Activated CD4-positive, alpha-beta memory T cell treated with anti-CD3 and anti-CD28 coated beads for 36 hours (primary cell): ENCODE measurements at regions not wholly inside any gene's neighbourhood (a gene's known extent, or its start where the extent isn't known, plus 50 kb on each side); places are given as distances from the start of the nearest gene placed in this dataset.

Experiments
- CTCF ChIA-PET: fragments of 350-600 bp; sonication (Branson Sonifier 250); formaldehyde crosslinking; loops from one replicate; lab custom pipeline; 2021; ENCODE audit warnings: antibody characterized with exemption, inconsistent platforms; lab: Charles Lee
- POLR2A ChIA-PET: fragments of 350-600 bp; sonication (Branson Sonifier 250); formaldehyde crosslinking; loops from one replicate; lab custom pipeline; 2021; ENCODE audit warnings: antibody characterized with exemption; lab: Charles Lee
- DNase-seq: peaks from one replicate; pipeline ENCODE4 v3.0.0-alpha.2; 2020
- H3K27ac Mint-ChIP-seq: one replicate; pipeline ENCODE4 v1.8.0; 2021; ENCODE audit warnings: mixed read lengths
- H3K27me3 Mint-ChIP-seq: one replicate; pipeline ENCODE4 v1.8.0; 2021; ENCODE audit warnings: mixed read lengths
- H3K36me3 Mint-ChIP-seq: one replicate; pipeline ENCODE4 v1.8.0; 2021; ENCODE audit warnings: mixed read lengths
- H3K4me1 Mint-ChIP-seq: one replicate; pipeline ENCODE4 v1.8.0; 2021; ENCODE audit warnings: low read depth, mixed read lengths
- H3K4me3 Mint-ChIP-seq: one replicate; pipeline ENCODE4 v1.8.0; 2021; ENCODE audit warnings: mild to moderate bottlenecking, mixed read lengths
- H3K9me3 Mint-ChIP-seq: one replicate; pipeline ENCODE4 v1.8.0; 2021; ENCODE audit warnings: mixed read lengths
- intact Hi-C: fragments of 100-400 bp; cut with micrococcal nuclease; formaldehyde crosslinking; loops from one replicate; pipeline ENCODE4 v1.15.1; 2023

DNA sequence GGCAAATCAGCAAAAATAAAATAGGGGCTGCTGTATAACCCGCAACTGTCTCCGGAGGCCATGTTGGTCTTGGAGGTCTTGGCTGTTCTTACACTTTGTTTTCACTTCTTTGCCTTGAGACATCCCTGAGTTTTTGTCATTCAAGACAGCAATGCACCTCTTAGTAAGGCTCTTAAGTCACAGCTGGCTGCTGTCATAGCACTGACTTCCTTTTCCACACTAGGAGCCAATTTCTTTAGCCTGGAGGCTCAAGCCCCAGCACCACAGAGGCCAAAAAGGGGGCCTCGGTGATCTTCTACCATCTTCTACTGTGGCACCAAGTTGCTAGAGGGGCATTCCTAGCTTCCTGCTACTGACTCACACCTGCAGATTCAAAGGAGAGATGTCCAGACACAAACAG is 536.3 kb downstream of the CDH26 start:
- no peak for DNase-seq
- ChIA-PET CTCF (no interaction called here), POLR2A (no interaction called here)
- H3K4me1 Mint-ChIP-seq, result no peaks in the 10 kb centered on the region
- no peak overlapping the region for H3K27ac Mint-ChIP-seq
- intact Hi-C loops, result no loop called here
- H3K4me3 Mint-ChIP-seq, result no peak overlapping the region
- no peaks in the 10 kb centered on the region for H3K9me3 Mint-ChIP-seq
- no peaks in the 10 kb centered on the region for H3K36me3 Mint-ChIP-seq
- no peaks in the 10 kb centered on the region for H3K27me3 Mint-ChIP-seq

DNA sequence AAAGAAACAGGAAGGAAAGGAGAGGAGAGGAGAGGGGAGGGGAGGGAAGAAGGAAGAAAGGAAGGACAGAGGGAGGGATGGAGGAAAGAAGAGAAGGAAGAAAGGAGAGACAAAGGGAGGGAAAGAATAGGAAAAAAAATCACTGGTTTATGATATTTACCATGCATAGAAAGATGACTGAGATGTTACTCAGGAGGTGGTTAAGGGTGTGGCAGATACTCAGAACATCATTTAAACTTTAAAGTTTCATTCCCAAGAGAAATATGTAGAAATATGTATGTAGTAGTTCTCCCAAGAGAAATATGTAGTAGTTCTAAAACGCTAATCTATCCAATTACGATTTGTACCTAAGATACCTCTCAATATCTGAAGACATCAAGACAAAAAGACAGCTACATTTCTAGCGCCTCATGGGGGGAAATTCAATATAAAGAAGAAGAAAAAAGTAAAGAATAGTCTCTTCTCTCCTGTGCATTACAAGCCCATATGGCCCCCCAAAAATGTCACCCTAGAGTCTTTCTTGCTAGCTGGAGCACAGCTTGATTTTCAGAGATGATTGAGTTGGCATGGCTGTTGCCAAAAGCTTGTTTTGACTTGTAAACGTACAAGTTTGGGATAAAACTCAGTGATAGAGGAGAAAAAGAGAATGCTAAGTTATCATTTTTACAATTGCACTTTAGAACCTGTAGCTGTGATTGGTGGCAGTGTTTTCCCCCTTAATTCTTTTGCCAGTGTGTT is 539.2 kb downstream of the CDH26 start:
- H3K27ac Mint-ChIP-seq, result no peak overlapping the region
- H3K4me1 Mint-ChIP-seq, result no peaks in the 10 kb centered on the region
- H3K36me3 Mint-ChIP-seq, result no peaks in the 10 kb centered on the region
- ChIA-PET POLR2A (no interaction called here), CTCF (no interaction called here)
- intact Hi-C loops, result no loop called here
- no peak overlapping the region for H3K4me3 Mint-ChIP-seq
- no peaks in the 10 kb centered on the region for H3K27me3 Mint-ChIP-seq
- DNase-seq, result no peak
- H3K9me3 Mint-ChIP-seq, result no peaks in the 10 kb centered on the region

DNA sequence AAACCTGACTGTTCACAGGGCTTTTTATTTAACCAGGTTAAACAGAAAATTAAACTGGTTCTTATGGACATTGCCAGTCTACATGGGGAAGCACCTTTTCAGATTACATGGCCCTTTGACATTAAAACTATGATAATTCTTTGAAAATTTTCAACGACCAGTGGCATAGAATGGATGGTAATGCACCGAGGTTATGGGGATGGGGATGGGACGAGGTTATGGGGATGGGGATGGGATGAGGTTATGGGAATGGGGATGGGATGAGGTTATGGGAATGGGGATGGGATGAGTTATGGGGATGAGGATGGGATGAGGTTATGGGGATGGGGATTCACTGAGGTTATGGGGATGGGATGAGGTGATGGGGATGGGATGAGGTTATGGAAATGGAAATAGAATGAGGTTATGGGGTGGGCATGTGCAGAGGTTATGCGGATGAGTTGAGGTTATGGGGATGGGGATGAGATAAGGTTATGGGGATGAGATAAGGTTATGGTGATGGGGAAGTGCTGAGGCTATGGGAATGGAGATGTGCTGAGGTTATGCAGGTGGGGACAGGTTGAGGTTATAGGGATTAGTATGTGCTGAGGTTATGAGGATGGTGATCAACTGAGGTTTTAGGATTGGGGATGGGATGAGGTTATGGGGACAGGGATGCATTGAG is 541.9 kb downstream of the CDH26 start:
- ChIA-PET CTCF (no interaction called here), POLR2A (no interaction called here)
- Mint-ChIP-seq H3K27ac (no peak overlapping the region), H3K4me3 (no peak overlapping the region), H3K9me3 (no peaks in the 10 kb centered on the region), H3K36me3 (no peaks in the 10 kb centered on the region), H3K27me3 (no peaks in the 10 kb centered on the region), H3K4me1 (no peaks in the 10 kb centered on the region)
- no peak for DNase-seq
- intact Hi-C loops, result no loop called here

DNA sequence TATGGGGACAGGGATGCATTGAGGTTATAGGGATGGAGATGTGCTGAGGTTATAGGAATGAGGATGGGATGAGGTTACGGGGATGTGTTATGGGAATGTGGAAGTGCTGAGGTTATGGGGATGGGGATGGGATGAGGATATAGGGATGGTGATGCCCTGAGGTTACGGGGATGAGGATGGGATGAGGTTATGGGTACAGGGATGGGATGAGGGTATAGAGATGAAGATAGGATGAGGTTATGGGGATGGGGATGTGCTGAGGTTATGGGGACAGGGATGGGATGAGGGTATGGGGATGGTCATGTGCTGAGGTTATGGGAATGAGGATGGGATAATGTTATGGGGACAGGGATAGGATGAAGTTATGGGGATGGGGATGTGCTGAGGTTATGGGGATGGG is 542.8 kb downstream of the CDH26 start:
- Mint-ChIP-seq H3K27ac (no peak overlapping the region), H3K4me1 (no peaks in the 10 kb centered on the region), H3K27me3 (no peaks in the 10 kb centered on the region), H3K36me3 (no peaks in the 10 kb centered on the region), H3K4me3 (no peak overlapping the region), H3K9me3 (no peaks in the 10 kb centered on the region)
- POLR2A ChIA-PET, result no interaction called here
- no peak for DNase-seq
- CTCF ChIA-PET, result no interaction called here
- intact Hi-C loops, result no loop called here

DNA sequence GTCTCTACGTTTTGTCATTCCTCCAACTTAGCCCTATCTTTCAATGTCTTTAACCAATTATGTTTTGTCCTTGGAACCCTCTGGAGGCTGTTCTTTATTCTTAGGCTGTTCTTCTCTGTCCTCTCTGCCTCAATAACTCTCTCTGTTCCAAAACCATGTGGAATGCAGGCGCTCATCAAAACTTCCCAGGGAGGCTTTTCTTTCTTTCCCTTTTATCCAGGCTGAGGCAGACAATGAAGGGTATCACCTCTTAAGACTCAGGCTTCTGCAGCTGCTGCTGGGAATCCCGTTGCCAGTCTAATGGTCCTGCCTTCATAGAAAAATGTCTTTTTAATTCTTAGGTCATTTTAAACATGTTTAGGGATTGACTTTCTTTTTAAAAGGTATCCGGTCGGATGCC is 544.7 kb downstream of the CDH26 start:
- DNase-seq, result no peak
- H3K27ac Mint-ChIP-seq, result no peak overlapping the region
- ChIA-PET POLR2A (no interaction called here), CTCF (no interaction called here)
- no peaks in the 10 kb centered on the region for H3K36me3 Mint-ChIP-seq
- H3K27me3 Mint-ChIP-seq, result no peaks in the 10 kb centered on the region
- no peaks in the 10 kb centered on the region for H3K4me1 Mint-ChIP-seq
- H3K4me3 Mint-ChIP-seq, result no peak overlapping the region
- intact Hi-C loops, result no loop called here
- no peaks in the 10 kb centered on the region for H3K9me3 Mint-ChIP-seq

DNA sequence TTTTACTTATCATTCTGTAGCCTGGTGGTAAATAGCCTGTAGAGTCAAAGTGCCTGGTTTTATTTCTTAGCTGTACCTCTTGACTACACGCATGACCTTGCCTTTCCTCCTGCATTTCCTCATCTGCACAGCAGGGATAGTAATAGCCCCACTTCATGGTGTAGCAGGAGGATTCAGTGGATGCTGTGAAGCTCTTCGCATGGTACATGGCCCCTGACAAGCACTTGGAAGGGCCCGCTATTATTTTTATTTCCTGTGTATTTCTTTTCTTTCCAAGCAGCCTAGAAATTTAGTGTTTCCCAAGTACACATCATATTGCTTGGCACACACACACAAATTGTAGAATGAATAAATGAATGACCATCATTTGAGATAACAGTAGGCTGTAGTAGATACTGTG is 547.2 kb downstream of the CDH26 start:
- intact Hi-C loops, result no loop called here
- H3K27me3 Mint-ChIP-seq, result peaks cover 7% of the 10 kb centered on the region
- CTCF ChIA-PET, result no interaction called here

DNA sequence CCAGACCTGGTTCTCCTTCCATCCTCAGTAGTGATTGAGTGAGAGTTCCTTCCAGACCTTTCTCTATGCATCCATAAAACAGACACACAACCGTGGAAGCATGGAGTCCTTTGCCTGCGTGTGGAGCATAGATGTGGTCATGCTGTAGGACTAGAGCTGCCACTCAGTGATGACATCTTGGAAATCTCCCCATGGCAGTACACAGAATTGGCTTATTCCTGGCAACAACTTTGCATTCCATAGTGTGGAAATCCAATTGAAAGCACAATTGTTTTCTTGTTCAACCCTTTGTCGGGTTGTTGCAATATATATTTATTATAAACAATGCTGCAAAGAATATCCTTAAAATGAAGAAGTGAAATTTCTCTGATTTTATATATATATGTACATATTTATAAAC is 547.8 kb downstream of the CDH26 start:
- intact Hi-C loops, result no loop called here
- no peaks in the 10 kb centered on the region for H3K36me3 Mint-ChIP-seq
- H3K9me3 Mint-ChIP-seq, result no peaks in the 10 kb centered on the region
- no peak overlapping the region for H3K27ac Mint-ChIP-seq
- H3K27me3 Mint-ChIP-seq, result peaks cover 9% of the 10 kb centered on the region
- H3K4me3 Mint-ChIP-seq, result no peak overlapping the region
- DNase-seq, result no peak
- ChIA-PET CTCF (no interaction called here), POLR2A (no interaction called here)
- H3K4me1 Mint-ChIP-seq, result no peaks in the 10 kb centered on the region

More for the DNA sequence above, 547.2 kb downstream of the CDH26 start:
- POLR2A ChIA-PET, result no interaction called here
- Mint-ChIP-seq H3K4me1 (no peaks in the 10 kb centered on the region), H3K9me3 (no peaks in the 10 kb centered on the region), H3K4me3 (no peak overlapping the region), H3K36me3 (no peaks in the 10 kb centered on the region), H3K27ac (no peak overlapping the region)
- no peak for DNase-seq

DNA sequence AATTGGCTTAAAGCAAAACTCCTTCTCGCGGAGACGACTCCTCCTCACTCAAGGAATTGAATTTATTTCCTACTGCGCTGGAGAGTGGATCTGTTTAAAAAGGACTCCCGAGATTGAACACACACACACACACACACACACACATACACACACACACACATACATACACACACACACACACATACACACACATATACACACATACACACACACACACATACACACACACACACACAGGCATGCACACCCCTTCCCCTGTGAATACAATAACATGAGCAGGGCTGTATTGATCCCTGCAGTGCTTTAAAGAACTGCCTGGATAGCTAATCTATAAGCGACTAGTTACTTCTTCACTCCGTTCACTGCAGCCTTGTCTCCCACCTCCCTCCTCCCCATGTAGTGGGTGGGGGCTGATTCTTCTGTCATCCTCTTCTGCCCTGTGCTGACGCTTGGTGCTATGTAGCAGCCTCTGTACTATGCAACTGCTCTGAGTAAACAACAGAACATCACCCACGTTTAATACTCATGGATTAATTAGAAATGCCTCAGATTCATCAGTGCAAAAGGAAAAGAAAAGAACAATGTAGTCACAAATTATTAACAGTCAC is 549.0 kb downstream of the CDH26 start:
- H3K9me3 Mint-ChIP-seq, result no peaks in the 10 kb centered on the region
- DNase-seq, result no peak
- CTCF ChIA-PET, result no interaction called here
- POLR2A ChIA-PET, result no interaction called here
- intact Hi-C loops, result no loop called here
- H3K36me3 Mint-ChIP-seq, result no peaks in the 10 kb centered on the region
- H3K4me1 Mint-ChIP-seq, result no peaks in the 10 kb centered on the region
- no peak overlapping the region for H3K27ac Mint-ChIP-seq
- H3K4me3 Mint-ChIP-seq, result no peak overlapping the region
- H3K27me3 Mint-ChIP-seq, result peaks cover 11% of the 10 kb centered on the region

DNA sequence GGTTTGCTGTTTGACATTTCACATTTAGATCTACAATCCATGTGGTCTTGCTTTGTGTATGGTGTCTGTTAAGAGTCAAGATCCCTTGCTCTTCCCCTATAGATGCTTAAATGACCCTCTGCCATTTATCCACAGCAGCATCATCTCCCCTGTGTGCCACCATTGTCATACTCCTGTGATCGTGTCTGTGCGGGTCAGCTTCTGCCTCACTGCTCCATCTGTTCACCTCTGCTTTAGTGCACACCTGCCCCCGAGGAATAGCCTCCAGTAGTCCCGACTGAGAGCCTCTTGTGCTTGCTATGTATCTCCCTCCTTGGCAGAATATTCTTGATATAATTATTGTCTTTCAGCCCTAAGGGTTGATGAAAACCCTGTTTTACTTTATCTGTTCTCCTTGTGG is 551.2 kb downstream of the CDH26 start:
- no peaks in the 10 kb centered on the region for H3K36me3 Mint-ChIP-seq
- ChIA-PET POLR2A (no interaction called here), CTCF (no interaction called here)
- no peaks in the 10 kb centered on the region for H3K4me1 Mint-ChIP-seq
- H3K27ac Mint-ChIP-seq, result no peak overlapping the region
- intact Hi-C loops, result no loop called here
- peaks cover 11% of the 10 kb centered on the region for H3K27me3 Mint-ChIP-seq
- peaks cover 4% of the 10 kb centered on the region for H3K9me3 Mint-ChIP-seq
- DNase-seq, result no peak
- no peak overlapping the region for H3K4me3 Mint-ChIP-seq

DNA sequence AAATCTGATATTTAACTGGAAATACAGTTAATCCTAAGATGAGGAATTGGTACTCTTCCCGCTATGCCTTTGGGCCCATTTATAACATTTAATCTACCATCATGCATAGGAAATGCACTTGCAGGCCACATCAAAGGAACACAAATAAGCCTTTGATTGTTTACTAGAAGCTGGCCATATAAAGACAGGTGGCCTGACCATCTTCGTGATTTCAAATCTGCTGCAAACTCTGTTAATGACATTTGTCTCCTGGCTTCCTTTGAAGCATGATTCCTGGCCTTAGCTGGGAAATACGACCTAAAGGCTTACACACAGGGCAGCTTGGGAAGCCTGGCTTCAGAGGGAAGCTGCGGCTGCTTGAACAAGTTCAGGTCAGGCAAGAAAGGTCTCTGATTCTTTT is 552.1 kb downstream of the CDH26 start:
- DNase-seq, result no peak
- POLR2A ChIA-PET, result no interaction called here
- Mint-ChIP-seq H3K4me1 (no peaks in the 10 kb centered on the region), H3K4me3 (no peak overlapping the region), H3K36me3 (no peaks in the 10 kb centered on the region), H3K9me3 (peaks cover 4% of the 10 kb centered on the region), H3K27me3 (peaks cover 11% of the 10 kb centered on the region), H3K27ac (no peak overlapping the region)
- CTCF ChIA-PET, result no interaction called here
- intact Hi-C loops, result no loop called here

DNA sequence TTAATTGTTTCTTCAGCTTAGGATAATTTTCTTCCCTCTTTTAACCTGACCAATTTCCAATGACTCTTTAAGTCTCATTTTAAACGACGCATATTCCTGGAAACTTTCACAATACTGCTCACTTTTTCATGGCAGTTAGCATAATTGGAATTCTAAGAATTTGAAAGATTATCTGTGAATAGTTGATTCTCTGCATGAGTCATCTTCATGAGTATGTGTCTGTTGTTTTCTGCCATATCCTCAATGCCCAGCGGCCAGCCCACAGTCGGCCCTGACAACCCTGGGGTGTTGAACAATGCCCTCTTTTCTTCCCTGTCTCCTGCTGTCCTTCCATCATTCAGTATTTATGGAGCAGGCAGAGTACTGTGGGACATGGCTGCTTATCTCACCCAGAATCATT is 554.2 kb downstream of the CDH26 start:
- H3K36me3 Mint-ChIP-seq, result no peaks in the 10 kb centered on the region
- H3K4me1 Mint-ChIP-seq, result no peaks in the 10 kb centered on the region
- intact Hi-C loops, result no loop called here
- ChIA-PET POLR2A (no interaction called here), CTCF (no interaction called here)
- no peak overlapping the region for H3K27ac Mint-ChIP-seq
- DNase-seq, result no peak
- H3K4me3 Mint-ChIP-seq, result no peak overlapping the region
- H3K27me3 Mint-ChIP-seq, result peaks cover 11% of the 10 kb centered on the region
- H3K9me3 Mint-ChIP-seq, result peaks cover 4% of the 10 kb centered on the region

DNA sequence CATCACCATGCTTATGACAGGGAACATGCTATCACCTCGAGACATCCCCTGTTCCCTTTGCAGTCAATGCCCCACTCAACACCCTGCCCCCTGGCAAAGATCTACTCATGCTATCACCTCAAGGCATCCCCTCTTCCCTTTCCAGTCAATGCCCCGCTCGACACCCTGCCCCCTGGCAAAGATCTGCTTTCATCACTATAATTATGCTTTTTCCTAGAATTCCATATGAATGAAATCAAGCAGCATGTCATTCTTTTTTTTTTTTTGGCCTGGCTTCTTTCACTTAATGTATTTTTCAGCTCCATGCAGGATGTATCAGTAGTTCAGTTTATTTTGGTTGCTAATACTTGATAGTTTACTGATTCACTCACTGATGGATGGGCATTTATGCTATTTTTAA is 554.9 kb downstream of the CDH26 start:
- H3K4me3 Mint-ChIP-seq, result no peak overlapping the region
- intact Hi-C loops, result no loop called here
- H3K27ac Mint-ChIP-seq, result no peak overlapping the region
- H3K36me3 Mint-ChIP-seq, result no peaks in the 10 kb centered on the region
- no peak for DNase-seq
- H3K9me3 Mint-ChIP-seq, result peaks cover 4% of the 10 kb centered on the region
- POLR2A ChIA-PET, result no interaction called here
- no peaks in the 10 kb centered on the region for H3K4me1 Mint-ChIP-seq
- peaks cover 13% of the 10 kb centered on the region for H3K27me3 Mint-ChIP-seq
- CTCF ChIA-PET, result no interaction called here

DNA sequence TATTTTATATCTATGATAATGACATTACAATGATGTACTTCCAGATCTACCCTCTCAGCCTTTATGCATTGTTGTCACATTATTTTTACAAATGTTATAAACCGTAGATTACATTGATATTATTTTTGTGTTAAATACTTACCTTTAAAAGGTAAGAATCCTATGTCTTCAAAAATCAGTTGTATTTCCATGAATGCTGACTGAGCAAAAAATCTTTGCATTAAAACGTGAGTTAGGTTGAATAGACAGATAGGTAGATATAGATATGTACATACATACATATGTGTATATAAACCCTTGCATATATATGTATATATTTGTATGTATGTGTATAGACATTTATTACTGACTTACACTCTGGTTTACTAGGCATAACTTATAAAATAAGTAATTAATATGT is 558.2 kb downstream of the CDH26 start:
- no peak overlapping the region for H3K27ac Mint-ChIP-seq
- no peak overlapping the region for H3K4me3 Mint-ChIP-seq
- intact Hi-C loops, result no loop called here
- H3K4me1 Mint-ChIP-seq, result no peaks in the 10 kb centered on the region
- no peaks in the 10 kb centered on the region for H3K36me3 Mint-ChIP-seq
- CTCF ChIA-PET, result no interaction called here
- H3K27me3 Mint-ChIP-seq, result peaks cover 9% of the 10 kb centered on the region
- peaks cover 4% of the 10 kb centered on the region for H3K9me3 Mint-ChIP-seq
- POLR2A ChIA-PET, result no interaction called here
- DNase-seq, result no peak
